NT2/D1 (cell line): ENCODE measurements at regions not wholly inside any gene's neighbourhood (a gene's known extent, or its start where the extent isn't known, plus 50 kb on each side); places are given as distances from the start of the nearest gene placed in this dataset.

Source experiments
- DNase-seq: peaks from one replicate; pipeline ENCODE4 v3.0.0-alpha.2; 2011; ENCODE audit warnings: low read depth, low spot score
- H3K27me3 ChIP-seq: 2 replicates; pipeline ENCODE4 v1.6.0; 2011; ENCODE audit warnings: mild to moderate bottlenecking; ENCODE audit not compliant: insufficient read length, insufficient read depth
- H3K36me3 ChIP-seq: 2 replicates; pipeline ENCODE4 v1.6.1; 2011; ENCODE audit warnings: mild to moderate bottlenecking, low read length, mixed read lengths; ENCODE audit not compliant: insufficient read depth, insufficient read length
- H3K4me1 ChIP-seq: 2 replicates; pipeline ENCODE4 v1.5.1; 2011; ENCODE audit not compliant: insufficient read depth, insufficient read length
- H3K4me3 ChIP-seq: 2 replicates; pipeline ENCODE4 v1.5.1; 2011; ENCODE audit warnings: low read depth; ENCODE audit not compliant: insufficient read length
- H3K9ac ChIP-seq: 2 replicates; pipeline ENCODE4 v1.6.0; 2011; ENCODE audit warnings: low read depth; ENCODE audit not compliant: insufficient read length
- H3K9me3 ChIP-seq: 2 replicates; pipeline ENCODE4 v1.5.1; 2011; ENCODE audit warnings: mild to moderate bottlenecking, low read length; ENCODE audit not compliant: insufficient read depth
- SUZ12 ChIP-seq: IDR thresholded peaks from 2 replicates; pipeline ENCODE4 v1.6.1; 2011; ENCODE audit not compliant: insufficient read length, insufficient read depth; ENCODE audit errors: extremely low read depth
- YY1 ChIP-seq: IDR thresholded peaks from 2 replicates; pipeline ENCODE4 v1.6.1; 2011; ENCODE audit not compliant: insufficient read length, insufficient read depth
- ZNF274 ChIP-seq: IDR thresholded peaks from 2 replicates; pipeline ENCODE4 v1.6.1; 2011; ENCODE audit warnings: mild to moderate bottlenecking, low read depth, low read length

GRCh38 chr6:44730771-44731391 lies 343.4 kb downstream of the CDC5L start:
- DNase-seq: no peak
- Histone ChIP-seq H3K9me3 (no peaks in the 10 kb centered on the region), H3K4me1 (no peaks in the 10 kb centered on the region), H3K36me3 (no peaks in the 10 kb centered on the region), H3K9ac (no peak overlapping the region), H3K4me3 (no peak overlapping the region), H3K27me3 (no peaks in the 10 kb centered on the region)
- no peak for TF ChIP-seq SUZ12
- no peak for TF ChIP-seq YY1
- TF ChIP-seq ZNF274: no peak

GRCh38 chr6:44731485-44732095 lies 344.1 kb downstream of the CDC5L start:
- H3K27me3 ChIP-seq: no peaks in the 10 kb centered on the region
- no peaks in the 10 kb centered on the region for H3K9me3 ChIP-seq
- no peaks in the 10 kb centered on the region for H3K36me3 ChIP-seq
- DNase-seq: no peak
- H3K4me1 ChIP-seq: no peaks in the 10 kb centered on the region
- no peak overlapping the region for H3K9ac ChIP-seq
- TF ChIP-seq ZNF274 (no peak), YY1 (no peak), SUZ12 (no peak)
- no peak overlapping the region for H3K4me3 ChIP-seq

GRCh38 chr6:44732243-44732642 lies 344.7 kb downstream of the CDC5L start:
- Histone ChIP-seq H3K36me3 (no peaks in the 10 kb centered on the region), H3K9ac (no peak overlapping the region), H3K9me3 (no peaks in the 10 kb centered on the region), H3K27me3 (no peaks in the 10 kb centered on the region), H3K4me1 (no peaks in the 10 kb centered on the region), H3K4me3 (no peak overlapping the region)
- no peak for DNase-seq
- TF ChIP-seq ZNF274 (no peak), YY1 (no peak), SUZ12 (no peak)

- no peak for DNase-seq
- Histone ChIP-seq H3K9me3 (no peaks in the 10 kb centered on the region), H3K36me3 (no peaks in the 10 kb centered on the region), H3K4me3 (no peak overlapping the region), H3K9ac (no peak overlapping the region), H3K27me3 (no peaks in the 10 kb centered on the region), H3K4me1 (no peaks in the 10 kb centered on the region)
- TF ChIP-seq YY1 (no peak), ZNF274 (no peak), SUZ12 (no peak)
Measured at GRCh38 chr6:44733126-44733525, 345.6 kb downstream of the CDC5L start.

GRCh38 chr6:44733868-44734267 lies 346.4 kb downstream of the CDC5L start:
- TF ChIP-seq YY1: no peak
- TF ChIP-seq ZNF274: no peak
- TF ChIP-seq SUZ12: no peak
- DNase-seq: no peak
- Histone ChIP-seq H3K27me3 (no peaks in the 10 kb centered on the region), H3K36me3 (no peaks in the 10 kb centered on the region), H3K4me3 (no peak overlapping the region), H3K4me1 (no peaks in the 10 kb centered on the region), H3K9ac (no peak overlapping the region), H3K9me3 (no peaks in the 10 kb centered on the region)

- H3K4me3 ChIP-seq: no peak overlapping the region
- no peaks in the 10 kb centered on the region for H3K36me3 ChIP-seq
- H3K9me3 ChIP-seq: no peaks in the 10 kb centered on the region
- H3K4me1 ChIP-seq: no peaks in the 10 kb centered on the region
- no peak for TF ChIP-seq SUZ12
- TF ChIP-seq YY1: no peak
- no peak for TF ChIP-seq ZNF274
- DNase-seq: no peak
- no peaks in the 10 kb centered on the region for H3K27me3 ChIP-seq
- no peak overlapping the region for H3K9ac ChIP-seq
Measured at GRCh38 chr6:44734886-44735629, 347.6 kb downstream of the CDC5L start.

GRCh38 chr6:44735630-44735963 lies 348.1 kb downstream of the CDC5L start:
- H3K9ac ChIP-seq: no peak overlapping the region
- no peaks in the 10 kb centered on the region for H3K9me3 ChIP-seq
- no peaks in the 10 kb centered on the region for H3K4me1 ChIP-seq
- no peak for DNase-seq
- H3K4me3 ChIP-seq: no peak overlapping the region
- TF ChIP-seq YY1 (no peak), ZNF274 (no peak), SUZ12 (no peak)
- H3K27me3 ChIP-seq: no peaks in the 10 kb centered on the region
- H3K36me3 ChIP-seq: no peaks in the 10 kb centered on the region
